HUES64 (cell line): ENCODE measurements at regions not wholly inside any gene's neighbourhood (a gene's known extent, or its start where the extent isn't known, plus 50 kb on each side); places are given as distances from the start of the nearest gene placed in this dataset.

Experiments
- H3K27ac ChIP-seq: 2 replicates; pipeline ENCODE4 v1.7.0; 2013; ENCODE audit warnings: low read depth, low read length, inconsistent platforms
- H3K27me3 ChIP-seq: 2 replicates; pipeline ENCODE4 v1.6.1; 2013; ENCODE audit warnings: mild to moderate bottlenecking, low read length; ENCODE audit not compliant: insufficient read depth
- H3K36me3 ChIP-seq: 2 replicates; pipeline ENCODE4 v1.6.1; 2013; ENCODE audit warnings: mild to moderate bottlenecking, low read length; ENCODE audit not compliant: insufficient read depth
- H3K4me1 ChIP-seq: 2 replicates; pipeline ENCODE4 v1.6.1; 2013; ENCODE audit warnings: mild to moderate bottlenecking, low read length, moderate library complexity; ENCODE audit not compliant: insufficient read depth
- H3K4me3 ChIP-seq: 2 replicates; pipeline ENCODE4 v1.5.1; 2013; ENCODE audit warnings: mild to moderate bottlenecking, low read length, moderate library complexity
- H3K9ac ChIP-seq: 2 replicates; pipeline ENCODE4 v1.6.1; 2013; ENCODE audit warnings: mild to moderate bottlenecking, low read depth, low read length
- H3K9me3 ChIP-seq: 2 replicates; pipeline ENCODE4 v1.6.1; 2013; ENCODE audit warnings: low read depth, low read length; ENCODE audit not compliant: insufficient read depth
- WGBS: fragments of 150-250, 120-280 bp; methylation state at CpG from one replicate; pipeline ENCODE4 v1.1.7; 2013; ENCODE audit warnings: missing lambda C conversion rate; 5-methylcytosine and 5-hydroxymethylcytosine counted together

DNA sequence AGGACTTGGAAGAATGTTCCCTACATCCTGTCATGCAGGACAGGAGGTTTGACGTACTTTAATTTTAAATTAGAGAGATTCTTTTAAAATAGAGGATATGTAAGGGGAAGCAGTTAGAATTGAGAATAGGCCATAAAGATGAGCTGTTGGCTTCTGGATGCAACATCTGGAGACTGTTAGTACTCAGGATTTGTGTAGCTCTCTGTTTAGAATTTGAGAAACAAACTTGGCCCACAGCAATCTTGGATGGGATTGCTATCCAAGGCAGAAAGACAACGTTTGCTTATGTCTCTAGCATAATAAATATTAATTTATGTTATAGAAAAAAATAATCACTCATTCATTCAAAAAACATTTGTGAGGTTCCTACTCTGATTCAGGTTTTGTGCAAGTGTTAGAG is 398.4 kb upstream of the NOVA1 start:
- Histone ChIP-seq H3K27ac (no peak overlapping the region), H3K27me3 (no peaks in the 10 kb centered on the region), H3K9me3 (no peaks in the 10 kb centered on the region), H3K4me1 (no peaks in the 10 kb centered on the region), H3K9ac (no peak overlapping the region), H3K4me3 (no peak overlapping the region), H3K36me3 (no peaks in the 10 kb centered on the region)
- 97% methylated on average over 1 of the region's 2 CpGs for WGBS

DNA sequence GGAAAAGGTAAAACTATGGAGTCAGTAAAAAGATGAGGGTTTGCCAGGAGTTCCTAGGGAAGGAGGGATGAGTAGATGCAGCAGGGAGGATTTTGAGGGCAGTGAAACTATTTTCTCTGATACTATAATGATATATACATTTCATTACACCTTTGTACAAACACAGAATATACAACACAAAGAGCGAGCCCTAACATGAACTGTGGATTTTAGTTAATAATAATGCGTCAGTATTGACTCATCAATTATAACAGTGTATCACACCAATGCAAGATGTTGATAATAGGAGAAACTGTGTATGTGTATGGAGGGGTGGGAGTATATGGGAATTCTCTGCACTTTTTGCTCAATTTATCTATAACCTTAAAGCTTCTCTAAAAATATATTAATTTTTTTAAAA is 404.3 kb upstream of the NOVA1 start:
- Histone ChIP-seq H3K36me3 (no peaks in the 10 kb centered on the region), H3K4me1 (no peaks in the 10 kb centered on the region), H3K4me3 (no peak overlapping the region), H3K9me3 (no peaks in the 10 kb centered on the region), H3K27ac (no peak overlapping the region), H3K27me3 (no peaks in the 10 kb centered on the region), H3K9ac (no peak overlapping the region)
- WGBS, result no CpG with 5 or more reads among the region's 2 CpGs

- H3K9ac ChIP-seq, result no peak overlapping the region
- H3K27me3 ChIP-seq, result no peaks in the 10 kb centered on the region
- H3K27ac ChIP-seq, result no peak overlapping the region
- H3K4me3 ChIP-seq, result no peak overlapping the region
- no peaks in the 10 kb centered on the region for H3K9me3 ChIP-seq
- no peaks in the 10 kb centered on the region for H3K36me3 ChIP-seq
- 100% methylated on average over 1 of the region's 1 CpG for WGBS
- H3K4me1 ChIP-seq, result no peaks in the 10 kb centered on the region
Observed at GRCh38 chr14:27006570-27006969, 408.7 kb upstream of the NOVA1 start.

- H3K27ac ChIP-seq, result no peak overlapping the region
- H3K36me3 ChIP-seq, result no peaks in the 10 kb centered on the region
- H3K4me3 ChIP-seq, result no peak overlapping the region
- H3K27me3 ChIP-seq, result no peaks in the 10 kb centered on the region
- H3K4me1 ChIP-seq, result no peaks in the 10 kb centered on the region
- H3K9ac ChIP-seq, result no peak overlapping the region
- no peaks in the 10 kb centered on the region for H3K9me3 ChIP-seq
Observed at GRCh38 chr14:27008187-27008586, 410.4 kb upstream of the NOVA1 start.

DNA sequence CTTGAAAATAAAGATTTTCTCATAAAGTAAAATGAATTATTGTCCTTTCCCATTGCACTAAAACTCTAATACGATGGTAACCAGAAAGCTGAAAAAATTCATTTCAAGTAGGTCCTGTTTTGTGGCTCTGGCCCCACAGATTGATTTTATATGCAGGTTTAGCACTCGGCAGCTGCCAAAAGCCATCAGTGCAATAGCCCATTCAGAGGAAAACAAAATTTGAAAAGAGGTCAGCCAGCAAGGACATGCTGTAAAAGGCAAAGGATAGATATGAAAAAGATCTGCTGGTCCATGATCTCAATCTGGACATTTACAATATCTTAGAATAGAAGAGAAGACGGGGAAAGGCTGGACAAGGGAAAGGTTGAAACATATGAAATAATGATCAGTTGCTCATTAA is 414.8 kb upstream of the NOVA1 start:
- H3K36me3 ChIP-seq, result no peaks in the 10 kb centered on the region
- no peak overlapping the region for H3K9ac ChIP-seq
- 97% methylated on average over 3 of the region's 3 CpGs for WGBS
- no peaks in the 10 kb centered on the region for H3K4me1 ChIP-seq
- no peak overlapping the region for H3K27ac ChIP-seq
- no peaks in the 10 kb centered on the region for H3K9me3 ChIP-seq
- H3K4me3 ChIP-seq, result no peak overlapping the region
- no peaks in the 10 kb centered on the region for H3K27me3 ChIP-seq

- H3K36me3 ChIP-seq, result no peaks in the 10 kb centered on the region
- H3K4me3 ChIP-seq, result no peak overlapping the region
- no peaks in the 10 kb centered on the region for H3K9me3 ChIP-seq
- H3K27me3 ChIP-seq, result no peaks in the 10 kb centered on the region
- no peaks in the 10 kb centered on the region for H3K4me1 ChIP-seq
- no peak overlapping the region for H3K9ac ChIP-seq
- H3K27ac ChIP-seq, result no peak overlapping the region
- WGBS, result 83% methylated on average over 4 of the region's 4 CpGs
Observed at GRCh38 chr14:27013678-27014077, 415.8 kb upstream of the NOVA1 start.

- 95% methylated on average over 1 of the region's 1 CpG for WGBS
- H3K9ac ChIP-seq, result no peak overlapping the region
- H3K4me3 ChIP-seq, result no peak overlapping the region
- H3K27ac ChIP-seq, result no peak overlapping the region
- no peaks in the 10 kb centered on the region for H3K27me3 ChIP-seq
- no peaks in the 10 kb centered on the region for H3K36me3 ChIP-seq
- H3K9me3 ChIP-seq, result no peaks in the 10 kb centered on the region
- no peaks in the 10 kb centered on the region for H3K4me1 ChIP-seq
Observed at GRCh38 chr14:27015065-27015464, 417.2 kb upstream of the NOVA1 start.

DNA sequence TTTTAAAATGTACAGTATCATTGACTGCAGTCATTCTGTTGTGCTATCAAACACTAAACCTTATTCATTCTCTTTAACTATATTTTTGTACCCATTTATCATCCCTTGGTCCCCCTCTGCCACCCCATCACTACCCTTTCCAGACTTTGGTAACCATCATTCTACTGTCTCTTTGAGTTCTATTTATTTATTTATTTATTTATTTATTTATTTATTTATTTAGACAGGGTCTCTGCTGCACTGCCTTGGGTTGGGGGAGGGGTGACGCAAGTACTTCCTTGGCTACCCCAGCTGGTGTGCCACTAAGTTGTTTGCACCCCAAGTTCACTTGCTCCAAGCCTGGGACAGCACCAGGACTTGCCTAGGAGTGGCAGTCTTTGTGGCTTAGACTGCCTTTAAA is 427.8 kb upstream of the NOVA1 start:
- H3K9ac ChIP-seq, result no peak overlapping the region
- no peak overlapping the region for H3K4me3 ChIP-seq
- H3K36me3 ChIP-seq, result no peaks in the 10 kb centered on the region
- H3K27ac ChIP-seq, result no peak overlapping the region
- no peaks in the 10 kb centered on the region for H3K27me3 ChIP-seq
- WGBS, result 92% methylated on average over 1 of the region's 1 CpG
- H3K9me3 ChIP-seq, result no peaks in the 10 kb centered on the region
- H3K4me1 ChIP-seq, result no peaks in the 10 kb centered on the region

- Histone ChIP-seq H3K9me3 (no peaks in the 10 kb centered on the region), H3K4me1 (no peaks in the 10 kb centered on the region), H3K36me3 (no peaks in the 10 kb centered on the region), H3K27me3 (no peaks in the 10 kb centered on the region), H3K9ac (no peak overlapping the region), H3K27ac (no peak overlapping the region), H3K4me3 (no peak overlapping the region)
- 80% methylated on average over 2 of the region's 3 CpGs for WGBS
Observed at GRCh38 chr14:27026097-27026496, 428.3 kb upstream of the NOVA1 start.

DNA sequence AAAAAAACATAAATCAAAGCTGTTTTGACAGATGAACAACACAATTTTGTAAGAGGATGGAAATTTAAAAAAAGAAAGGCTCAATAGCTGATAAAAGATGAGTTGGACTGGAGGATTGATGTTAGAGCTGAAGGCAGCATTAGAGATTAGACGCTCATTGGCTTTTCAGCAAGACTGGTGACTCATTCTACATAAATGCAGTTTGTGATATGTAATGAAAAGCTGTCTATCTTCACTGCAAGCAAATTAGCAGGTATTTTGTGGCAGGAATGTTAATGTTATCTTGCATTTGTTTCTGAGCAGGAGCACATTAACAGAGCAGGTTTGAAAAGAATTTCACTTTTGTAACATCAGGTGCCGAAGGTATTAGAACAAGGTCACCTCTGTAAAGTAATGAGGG is 442.7 kb upstream of the NOVA1 start:
- H3K9me3 ChIP-seq, result no peaks in the 10 kb centered on the region
- H3K36me3 ChIP-seq, result no peaks in the 10 kb centered on the region
- no peaks in the 10 kb centered on the region for H3K27me3 ChIP-seq
- no peaks in the 10 kb centered on the region; the same call in 1 of the 2 replicates for H3K4me1 ChIP-seq
- H3K27ac ChIP-seq, result no peak overlapping the region
- no peak overlapping the region for H3K9ac ChIP-seq
- WGBS, result 87% methylated on average over 2 of the region's 2 CpGs
- no peak overlapping the region for H3K4me3 ChIP-seq

DNA sequence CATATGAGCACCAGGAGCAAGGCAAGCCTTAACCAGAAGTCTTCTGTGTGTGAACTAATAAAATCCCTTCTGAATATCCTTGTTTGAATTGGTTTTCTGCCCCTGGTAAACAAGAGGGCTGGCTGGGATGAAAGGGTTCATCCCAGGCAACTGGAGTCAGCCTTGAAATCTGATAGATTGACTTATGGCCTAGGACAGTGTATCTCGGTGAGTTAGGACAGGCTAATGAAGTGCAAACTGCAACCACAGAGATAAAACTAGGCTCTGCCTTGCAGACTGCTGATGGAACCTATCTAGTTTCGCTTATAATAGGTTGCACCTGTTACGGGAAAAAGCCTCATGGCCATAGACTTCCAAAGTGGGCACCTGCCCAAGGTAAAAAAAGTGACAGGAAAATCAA is 451.9 kb upstream of the NOVA1 start:
- no peak overlapping the region for H3K4me3 ChIP-seq
- no peaks in the 10 kb centered on the region for H3K27me3 ChIP-seq
- H3K9ac ChIP-seq, result no peak overlapping the region
- H3K9me3 ChIP-seq, result no peaks in the 10 kb centered on the region
- no peaks in the 10 kb centered on the region for H3K4me1 ChIP-seq
- H3K36me3 ChIP-seq, result no peaks in the 10 kb centered on the region
- 92% methylated on average over 3 of the region's 3 CpGs for WGBS
- no peak overlapping the region for H3K27ac ChIP-seq

- Histone ChIP-seq H3K36me3 (no peaks in the 10 kb centered on the region), H3K27me3 (no peaks in the 10 kb centered on the region), H3K4me1 (no peaks in the 10 kb centered on the region), H3K9me3 (no peaks in the 10 kb centered on the region), H3K9ac (no peak overlapping the region), H3K27ac (no peak overlapping the region), H3K4me3 (no peak overlapping the region)
Observed at GRCh38 chr14:27050208-27050607, 452.4 kb upstream of the NOVA1 start.
